ENCODE measurements at regions not wholly inside any gene's neighbourhood (a gene's known extent, or its start where the extent isn't known, plus 50 kb on each side); places are given as distances from the start of the nearest gene placed in this dataset.

DNA sequence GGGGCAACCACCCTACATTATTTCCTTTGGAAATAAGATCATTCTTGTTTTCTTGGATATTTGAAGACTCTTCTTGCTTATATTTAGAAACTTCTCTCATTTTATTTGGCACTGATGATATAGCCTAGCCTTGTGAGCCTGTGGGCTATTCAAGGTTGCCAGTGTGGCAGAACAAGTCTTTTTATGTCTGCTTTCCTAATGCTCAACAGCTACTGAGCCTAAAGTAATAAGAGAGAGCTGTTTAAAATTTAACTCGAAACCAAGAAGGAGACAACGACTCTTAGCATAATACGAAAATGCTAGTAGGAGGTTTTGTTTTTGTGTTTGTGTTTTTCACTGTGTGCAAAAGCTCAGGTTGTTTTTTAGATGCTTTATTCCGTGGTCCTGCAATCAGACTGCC, 104.0 kb upstream of the CPM start:
- TF ChIP-seq MXI1 (conservative IDR thresholded peaks at IDR 0.05; ENCODE audit: poor library complexity, severe bottlenecking) (no peak), TAF1 (IDR thresholded peaks at IDR 0.05; ENCODE audit: low read depth) (no peak), SMC3 (conservative IDR thresholded peaks at IDR 0.05; ENCODE audit: poor library complexity) (no peak), RAD21 (conservative IDR thresholded peaks at IDR 0.05) (no peak), EZH2 (IDR thresholded peaks at IDR 0.05; ENCODE audit: borderline replicate concordance, insufficient read depth, low read length, poor library complexity, severe bottlenecking) (no peak), EP300 (conservative IDR thresholded peaks at IDR 0.05; ENCODE audit: poor library complexity, severe bottlenecking) (no peak), POLR2AphosphoS5 (IDR thresholded peaks at IDR 0.05) (no peak)
- TF ChIP-seq, protein P1, sequence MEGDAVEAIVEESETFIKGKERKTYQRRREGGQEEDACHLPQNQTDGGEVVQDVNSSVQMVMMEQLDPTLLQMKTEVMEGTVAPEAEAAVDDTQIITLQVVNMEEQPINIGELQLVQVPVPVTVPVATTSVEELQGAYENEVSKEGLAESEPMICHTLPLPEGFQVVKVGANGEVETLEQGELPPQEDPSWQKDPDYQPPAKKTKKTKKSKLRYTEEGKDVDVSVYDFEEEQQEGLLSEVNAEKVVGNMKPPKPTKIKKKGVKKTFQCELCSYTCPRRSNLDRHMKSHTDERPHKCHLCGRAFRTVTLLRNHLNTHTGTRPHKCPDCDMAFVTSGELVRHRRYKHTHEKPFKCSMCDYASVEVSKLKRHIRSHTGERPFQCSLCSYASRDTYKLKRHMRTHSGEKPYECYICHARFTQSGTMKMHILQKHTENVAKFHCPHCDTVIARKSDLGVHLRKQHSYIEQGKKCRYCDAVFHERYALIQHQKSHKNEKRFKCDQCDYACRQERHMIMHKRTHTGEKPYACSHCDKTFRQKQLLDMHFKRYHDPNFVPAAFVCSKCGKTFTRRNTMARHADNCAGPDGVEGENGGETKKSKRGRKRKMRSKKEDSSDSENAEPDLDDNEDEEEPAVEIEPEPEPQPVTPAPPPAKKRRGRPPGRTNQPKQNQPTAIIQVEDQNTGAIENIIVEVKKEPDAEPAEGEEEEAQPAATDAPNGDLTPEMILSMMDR (IDR thresholded peaks at IDR 0.05; ENCODE audit: poor library complexity, severe bottlenecking), result no peak
- TF ChIP-seq, protein P2, sequence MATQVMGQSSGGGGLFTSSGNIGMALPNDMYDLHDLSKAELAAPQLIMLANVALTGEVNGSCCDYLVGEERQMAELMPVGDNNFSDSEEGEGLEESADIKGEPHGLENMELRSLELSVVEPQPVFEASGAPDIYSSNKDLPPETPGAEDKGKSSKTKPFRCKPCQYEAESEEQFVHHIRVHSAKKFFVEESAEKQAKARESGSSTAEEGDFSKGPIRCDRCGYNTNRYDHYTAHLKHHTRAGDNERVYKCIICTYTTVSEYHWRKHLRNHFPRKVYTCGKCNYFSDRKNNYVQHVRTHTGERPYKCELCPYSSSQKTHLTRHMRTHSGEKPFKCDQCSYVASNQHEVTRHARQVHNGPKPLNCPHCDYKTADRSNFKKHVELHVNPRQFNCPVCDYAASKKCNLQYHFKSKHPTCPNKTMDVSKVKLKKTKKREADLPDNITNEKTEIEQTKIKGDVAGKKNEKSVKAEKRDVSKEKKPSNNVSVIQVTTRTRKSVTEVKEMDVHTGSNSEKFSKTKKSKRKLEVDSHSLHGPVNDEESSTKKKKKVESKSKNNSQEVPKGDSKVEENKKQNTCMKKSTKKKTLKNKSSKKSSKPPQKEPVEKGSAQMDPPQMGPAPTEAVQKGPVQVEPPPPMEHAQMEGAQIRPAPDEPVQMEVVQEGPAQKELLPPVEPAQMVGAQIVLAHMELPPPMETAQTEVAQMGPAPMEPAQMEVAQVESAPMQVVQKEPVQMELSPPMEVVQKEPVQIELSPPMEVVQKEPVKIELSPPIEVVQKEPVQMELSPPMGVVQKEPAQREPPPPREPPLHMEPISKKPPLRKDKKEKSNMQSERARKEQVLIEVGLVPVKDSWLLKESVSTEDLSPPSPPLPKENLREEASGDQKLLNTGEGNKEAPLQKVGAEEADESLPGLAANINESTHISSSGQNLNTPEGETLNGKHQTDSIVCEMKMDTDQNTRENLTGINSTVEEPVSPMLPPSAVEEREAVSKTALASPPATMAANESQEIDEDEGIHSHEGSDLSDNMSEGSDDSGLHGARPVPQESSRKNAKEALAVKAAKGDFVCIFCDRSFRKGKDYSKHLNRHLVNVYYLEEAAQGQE (IDR thresholded peaks at IDR 0.05; ENCODE audit: borderline replicate concordance), result no peak
- no peak overlapping the region for H3K27ac ChIP-seq (ENCODE audit: low read length)
- H2AFZ ChIP-seq (ENCODE audit: low read depth, low read length), result no peak overlapping the region
- H3K36me3 ChIP-seq (ENCODE audit: insufficient read depth, low read length), result no peaks in the 10 kb centered on the region
- no peak overlapping the region for H3K4me2 ChIP-seq (ENCODE audit: low read length)
- no peaks in the 10 kb centered on the region for H3K27me3 ChIP-seq (ENCODE audit: insufficient read depth, low read depth, low read length)
- no peak overlapping the region for H3K4me3 ChIP-seq (ENCODE audit: low read length)
- no peaks in the 10 kb centered on the region for H3K9me2 ChIP-seq (ENCODE audit: insufficient read depth, low read length)
- H3K9me3 ChIP-seq (ENCODE audit: low read length), result no peaks in the 10 kb centered on the region
- no peak overlapping the region for H3K9ac ChIP-seq (ENCODE audit: low read length)
- H4K20me1 ChIP-seq (ENCODE audit: insufficient read depth), result no peaks in the 10 kb centered on the region
- H3K79me2 ChIP-seq (replicated peaks; ENCODE audit: insufficient read depth, low read length), result no peaks in the 10 kb centered on the region
- no peaks in the 10 kb centered on the region for H3F3A ChIP-seq (ENCODE audit: insufficient read depth, low read length, poor library complexity, severe bottlenecking)

DNA sequence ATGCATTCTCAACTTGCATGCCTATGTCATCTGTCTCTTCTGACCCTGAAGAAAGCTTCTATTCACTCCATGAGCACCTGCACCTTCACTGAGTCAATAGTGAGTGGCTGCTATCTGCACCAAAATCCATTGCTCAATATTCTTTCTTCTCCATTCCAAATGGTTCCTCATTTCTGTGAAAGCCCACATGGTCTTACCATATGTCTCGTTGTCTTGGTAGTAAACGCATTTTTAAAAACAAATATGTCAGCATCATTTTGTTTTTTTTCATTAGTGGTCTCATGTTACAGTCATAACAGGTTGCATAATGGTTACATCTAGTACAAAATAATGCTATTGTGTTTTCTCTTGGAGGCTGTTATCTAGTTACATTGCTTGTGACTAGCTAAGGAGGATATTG, 106.9 kb upstream of the CPM start:
- no peaks in the 10 kb centered on the region for H3K27me3 ChIP-seq (ENCODE audit: insufficient read depth, low read depth, low read length)
- no peak for TF ChIP-seq TAF1 (IDR thresholded peaks at IDR 0.05; ENCODE audit: low read depth)
- TF ChIP-seq, protein P2 (IDR thresholded peaks at IDR 0.05; ENCODE audit: borderline replicate concordance), result no peak
- no peak for TF ChIP-seq MXI1 (conservative IDR thresholded peaks at IDR 0.05; ENCODE audit: poor library complexity, severe bottlenecking)
- TF ChIP-seq EZH2 (IDR thresholded peaks at IDR 0.05; ENCODE audit: borderline replicate concordance, insufficient read depth, low read length, poor library complexity, severe bottlenecking), result no peak
- TF ChIP-seq EP300 (conservative IDR thresholded peaks at IDR 0.05; ENCODE audit: poor library complexity, severe bottlenecking), result no peak
- TF ChIP-seq, protein P1 (IDR thresholded peaks at IDR 0.05; ENCODE audit: poor library complexity, severe bottlenecking), result no peak
- TF ChIP-seq SMC3 (conservative IDR thresholded peaks at IDR 0.05; ENCODE audit: poor library complexity), result no peak
- TF ChIP-seq POLR2AphosphoS5 (IDR thresholded peaks at IDR 0.05), result no peak
- TF ChIP-seq RAD21 (conservative IDR thresholded peaks at IDR 0.05), result no peak

More for the DNA sequence above, 106.9 kb upstream of the CPM start:
- Histone ChIP-seq H3K27ac (ENCODE audit: low read length) (no peak overlapping the region), H4K20me1 (ENCODE audit: insufficient read depth) (no peaks in the 10 kb centered on the region), H3K9me3 (ENCODE audit: low read length) (no peaks in the 10 kb centered on the region), H3K9ac (ENCODE audit: low read length) (no peak overlapping the region), H3K4me2 (ENCODE audit: low read length) (no peak overlapping the region), H3F3A (ENCODE audit: insufficient read depth, low read length, poor library complexity, severe bottlenecking) (no peaks in the 10 kb centered on the region), H3K79me2 (replicated peaks; ENCODE audit: insufficient read depth, low read length) (no peaks in the 10 kb centered on the region), H3K9me2 (ENCODE audit: insufficient read depth, low read length) (no peaks in the 10 kb centered on the region), H2AFZ (ENCODE audit: low read depth, low read length) (no peak overlapping the region), H3K4me3 (ENCODE audit: low read length) (no peak overlapping the region), H3K36me3 (ENCODE audit: insufficient read depth, low read length) (no peaks in the 10 kb centered on the region)

Data from neural cell (in vitro differentiated cells).